ENCODE measurements at regions not wholly inside any gene's neighbourhood (a gene's known extent, or its start where the extent isn't known, plus 50 kb on each side); places are given as distances from the start of the nearest gene placed in this dataset.

- TF ChIP-seq CTCF (IDR thresholded peaks at IDR 0.05) (no peak), POLR2A (IDR thresholded peaks at IDR 0.05) (no peak)
These were observed 882.7 kb downstream of the CENPC start for GRCh38 chr4:66662620-66663019.
